ENCODE measurements at regions not wholly inside any gene's neighbourhood (a gene's known extent, or its start where the extent isn't known, plus 50 kb on each side); places are given as distances from the start of the nearest gene placed in this dataset.

- Mint-ChIP-seq H3K4me1 (no peaks in the 10 kb centered on the region), H3K36me3 (ENCODE audit: low read depth) (no peaks in the 10 kb centered on the region), H3K27ac (no peak overlapping the region), H3K4me3 (no peak overlapping the region), H3K27me3 (peaks cover 16% of the 10 kb centered on the region)
- H3K9me3 ChIP-seq (ENCODE audit: control insufficient read depth, low read length, poor library complexity, severe bottlenecking), result no peaks in the 10 kb centered on the region
- ATAC-seq (no peak), DNase-seq (no peak)
Measured at GRCh38 chr4:138826322-138826721, 189.3 kb upstream of the NOCT start.

DNA sequence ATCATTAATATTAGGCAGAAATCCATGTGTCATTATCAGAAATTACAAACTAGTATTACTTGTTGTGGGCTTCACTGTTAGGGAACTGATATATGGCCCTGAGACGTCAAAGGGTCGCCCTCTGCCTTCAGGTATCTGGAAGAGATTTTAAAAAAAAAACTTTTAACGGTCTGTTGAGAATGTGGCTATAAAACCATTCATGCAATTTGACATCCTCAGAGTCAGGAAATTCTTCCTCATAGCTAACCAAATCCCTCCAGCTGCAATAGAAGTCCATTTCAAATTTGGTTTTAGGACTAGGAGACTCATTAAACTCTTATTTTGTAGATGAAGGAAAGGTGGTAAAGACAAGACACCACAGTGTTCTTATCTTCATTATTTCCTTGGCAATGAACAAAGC is 194.2 kb upstream of the NOCT start:
- ATAC-seq (no peak), DNase-seq (no peak)
- Mint-ChIP-seq H3K4me1 (no peaks in the 10 kb centered on the region), H3K27me3 (peaks cover 14% of the 10 kb centered on the region), H3K27ac (no peak overlapping the region), H3K4me3 (no peak overlapping the region), H3K36me3 (ENCODE audit: low read depth) (no peaks in the 10 kb centered on the region)
- H3K9me3 ChIP-seq (ENCODE audit: control insufficient read depth, low read length, poor library complexity, severe bottlenecking), result no peaks in the 10 kb centered on the region

- no peaks in the 10 kb centered on the region for H3K4me1 Mint-ChIP-seq
- DNase-seq (no peak), ATAC-seq (no peak)
- no peaks in the 10 kb centered on the region for H3K9me3 ChIP-seq (ENCODE audit: control insufficient read depth, low read length, poor library complexity, severe bottlenecking)
- no peak overlapping the region for H3K4me3 Mint-ChIP-seq
- H3K27me3 Mint-ChIP-seq, result peaks cover 15% of the 10 kb centered on the region
- no peak overlapping the region for H3K27ac Mint-ChIP-seq
- no peaks in the 10 kb centered on the region for H3K36me3 Mint-ChIP-seq (ENCODE audit: low read depth)
Measured at GRCh38 chr4:138816875-138817274, 198.7 kb upstream of the NOCT start.

GRCh38 chr4:138815811-138816210 is 199.8 kb upstream of the NOCT start:
- H3K27ac Mint-ChIP-seq, result no peak overlapping the region
- DNase-seq (no peak), ATAC-seq (no peak)
- no peaks in the 10 kb centered on the region for H3K36me3 Mint-ChIP-seq (ENCODE audit: low read depth)
- no peaks in the 10 kb centered on the region for H3K4me1 Mint-ChIP-seq
- H3K9me3 ChIP-seq (ENCODE audit: control insufficient read depth, low read length, poor library complexity, severe bottlenecking), result no peaks in the 10 kb centered on the region
- no peak overlapping the region for H3K4me3 Mint-ChIP-seq
- H3K27me3 Mint-ChIP-seq, result peaks cover 15% of the 10 kb centered on the region

- DNase-seq, result no peak
- H3K9me3 ChIP-seq (ENCODE audit: control insufficient read depth, low read length, poor library complexity, severe bottlenecking), result no peaks in the 10 kb centered on the region
- Mint-ChIP-seq H3K36me3 (ENCODE audit: low read depth) (no peaks in the 10 kb centered on the region), H3K27ac (no peak overlapping the region), H3K27me3 (peaks cover 50% of the 10 kb centered on the region), H3K4me3 (no peak overlapping the region), H3K4me1 (no peaks in the 10 kb centered on the region)
- no peak for ATAC-seq
Measured at GRCh38 chr4:138805736-138806135, 209.8 kb upstream of the NOCT start.

GRCh38 chr4:138804711-138805110 is 210.9 kb upstream of the NOCT start:
- H3K27ac Mint-ChIP-seq, result no peak overlapping the region
- no peak for DNase-seq
- peaks cover 60% of the 10 kb centered on the region for H3K27me3 Mint-ChIP-seq
- no peaks in the 10 kb centered on the region for H3K36me3 Mint-ChIP-seq (ENCODE audit: low read depth)
- no peak overlapping the region for H3K4me3 Mint-ChIP-seq
- no peak for ATAC-seq
- no peaks in the 10 kb centered on the region for H3K9me3 ChIP-seq (ENCODE audit: control insufficient read depth, low read length, poor library complexity, severe bottlenecking)
- no peaks in the 10 kb centered on the region for H3K4me1 Mint-ChIP-seq

GRCh38 chr4:138803051-138803450 is 212.5 kb upstream of the NOCT start:
- H3K27me3 Mint-ChIP-seq, result peaks cover 66% of the 10 kb centered on the region

DNA sequence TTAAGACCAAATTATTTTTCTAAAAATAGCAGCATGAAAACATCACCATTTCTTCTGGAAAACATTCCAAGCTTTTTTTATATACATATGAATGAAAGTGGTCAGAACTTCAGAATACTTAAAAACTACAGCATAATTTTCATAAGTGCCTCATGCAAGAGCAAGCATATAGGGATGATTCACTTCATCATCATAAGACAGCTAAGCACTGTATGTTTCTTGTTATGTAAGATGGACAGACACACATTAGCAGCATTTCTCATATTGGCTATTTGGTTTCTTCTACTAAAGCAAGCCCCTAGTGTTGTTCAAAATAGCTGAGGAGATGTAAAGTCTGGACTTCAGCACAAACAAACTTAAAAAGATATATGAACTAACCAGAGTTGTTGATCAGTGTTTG is 213.1 kb upstream of the NOCT start:
- H3K9me3 ChIP-seq (ENCODE audit: control insufficient read depth, low read length, poor library complexity, severe bottlenecking), result no peaks in the 10 kb centered on the region
- no peak overlapping the region for H3K27ac Mint-ChIP-seq
- H3K36me3 Mint-ChIP-seq (ENCODE audit: low read depth), result no peaks in the 10 kb centered on the region
- DNase-seq (no peak), ATAC-seq (no peak)
- H3K4me3 Mint-ChIP-seq, result no peak overlapping the region
- peaks cover 70% of the 10 kb centered on the region for H3K27me3 Mint-ChIP-seq
- H3K4me1 Mint-ChIP-seq, result no peaks in the 10 kb centered on the region

More at GRCh38 chr4:138803051-138803450, 212.5 kb upstream of the NOCT start:
- Mint-ChIP-seq H3K36me3 (ENCODE audit: low read depth) (no peaks in the 10 kb centered on the region), H3K27ac (no peak overlapping the region), H3K4me1 (no peaks in the 10 kb centered on the region), H3K4me3 (no peak overlapping the region)
- H3K9me3 ChIP-seq (ENCODE audit: control insufficient read depth, low read length, poor library complexity, severe bottlenecking), result no peaks in the 10 kb centered on the region
- DNase-seq, result no peak
- ATAC-seq, result no peak

GRCh38 chr4:138800421-138800820 is 215.2 kb upstream of the NOCT start:
- Mint-ChIP-seq H3K27me3 (peaks cover 56% of the 10 kb centered on the region), H3K4me1 (no peaks in the 10 kb centered on the region), H3K4me3 (no peak overlapping the region), H3K36me3 (ENCODE audit: low read depth) (no peaks in the 10 kb centered on the region), H3K27ac (no peak overlapping the region)
- no peaks in the 10 kb centered on the region for H3K9me3 ChIP-seq (ENCODE audit: control insufficient read depth, low read length, poor library complexity, severe bottlenecking)
- DNase-seq (no peak), ATAC-seq (no peak)

- no peak overlapping the region for H3K27ac Mint-ChIP-seq
- DNase-seq (no peak), ATAC-seq (no peak)
- H3K9me3 ChIP-seq (ENCODE audit: control insufficient read depth, low read length, poor library complexity, severe bottlenecking), result no peaks in the 10 kb centered on the region
- H3K27me3 Mint-ChIP-seq, result peaks cover 40% of the 10 kb centered on the region
- H3K36me3 Mint-ChIP-seq (ENCODE audit: low read depth), result no peaks in the 10 kb centered on the region
- no peak overlapping the region for H3K4me3 Mint-ChIP-seq
- H3K4me1 Mint-ChIP-seq, result no peaks in the 10 kb centered on the region
Measured at GRCh38 chr4:138798404-138798803, 217.2 kb upstream of the NOCT start.

DNA sequence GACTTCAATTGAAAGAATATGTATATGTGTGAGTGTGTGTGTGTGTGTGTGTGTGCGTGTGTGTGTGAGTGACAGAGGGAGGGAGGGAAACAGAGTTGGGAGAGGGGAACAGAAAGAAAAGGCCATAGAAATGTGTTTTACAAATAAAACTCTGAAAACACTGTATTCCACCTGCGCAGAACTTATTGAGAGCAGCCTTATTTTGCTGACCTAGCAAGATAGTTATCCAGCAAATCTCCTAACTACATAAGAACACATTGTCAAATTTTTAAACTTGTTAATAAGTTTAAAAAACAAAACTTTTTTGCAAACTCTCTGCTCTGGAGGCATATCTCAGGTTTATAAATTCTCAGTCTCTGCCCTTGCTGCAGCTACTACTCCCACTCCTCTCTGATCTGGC is 217.9 kb upstream of the NOCT start:
- no peaks in the 10 kb centered on the region for H3K36me3 Mint-ChIP-seq (ENCODE audit: low read depth)
- H3K9me3 ChIP-seq (ENCODE audit: control insufficient read depth, low read length, poor library complexity, severe bottlenecking), result no peaks in the 10 kb centered on the region
- no peak overlapping the region for H3K27ac Mint-ChIP-seq
- no peaks in the 10 kb centered on the region for H3K4me1 Mint-ChIP-seq
- ATAC-seq (no peak), DNase-seq (no peak)
- no peak overlapping the region for H3K4me3 Mint-ChIP-seq
- peaks cover 36% of the 10 kb centered on the region for H3K27me3 Mint-ChIP-seq

DNA sequence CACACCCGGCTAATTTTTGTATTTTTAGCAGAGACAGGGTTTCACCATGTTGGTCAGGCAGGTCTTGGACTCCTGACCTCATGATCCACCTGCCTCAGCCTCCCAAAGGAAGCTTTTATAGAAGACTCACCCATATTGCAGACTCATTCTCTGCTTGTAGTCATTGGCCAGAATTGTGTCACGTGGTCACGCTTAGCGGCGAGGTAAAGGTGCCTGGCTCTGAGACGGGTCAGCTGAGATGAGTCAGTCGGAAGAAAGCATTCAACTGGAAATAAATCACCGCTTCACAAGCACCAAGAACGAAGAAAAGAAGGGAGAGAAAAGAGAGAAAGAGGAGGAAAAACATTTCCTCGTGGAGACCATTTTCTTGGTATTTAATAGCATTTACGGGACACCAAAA is 218.8 kb upstream of the NOCT start:
- no peak for DNase-seq
- Mint-ChIP-seq H3K27ac (no peak overlapping the region), H3K36me3 (ENCODE audit: low read depth) (no peaks in the 10 kb centered on the region), H3K27me3 (peaks cover 29% of the 10 kb centered on the region), H3K4me1 (no peaks in the 10 kb centered on the region), H3K4me3 (no peak overlapping the region)
- H3K9me3 ChIP-seq (ENCODE audit: control insufficient read depth, low read length, poor library complexity, severe bottlenecking), result no peaks in the 10 kb centered on the region
- no peak for ATAC-seq

DNA sequence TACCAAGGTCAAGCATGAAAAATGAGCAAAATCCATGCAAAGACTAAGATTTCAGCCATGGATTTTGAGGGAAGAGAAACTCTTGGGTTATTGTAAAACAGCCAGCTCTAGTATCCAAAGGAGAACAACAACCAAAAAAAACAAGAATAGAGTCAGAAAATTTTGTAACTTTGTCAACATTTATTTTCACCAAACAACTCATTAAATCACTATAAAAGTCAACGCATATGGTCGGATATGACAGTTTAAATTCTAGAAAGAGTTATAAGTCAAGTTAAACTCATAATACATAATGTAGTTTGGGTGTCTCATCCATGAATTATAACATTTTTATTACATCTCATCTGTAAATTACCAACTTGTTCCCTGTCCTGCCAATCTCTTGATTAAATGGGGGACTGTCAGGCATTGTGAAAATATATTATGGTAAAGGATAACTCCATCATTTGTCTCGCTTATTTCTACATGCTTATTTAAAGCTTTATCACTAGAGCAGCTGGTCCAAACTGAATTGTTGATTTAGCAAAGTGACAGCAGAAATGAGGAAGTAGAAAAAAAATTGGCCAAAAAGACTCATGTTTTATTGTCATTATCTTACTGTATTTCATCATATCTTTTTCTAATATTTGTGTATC is 224.8 kb upstream of the NOCT start:
- H3K27me3 Mint-ChIP-seq, result peaks cover 11% of the 10 kb centered on the region

DNA sequence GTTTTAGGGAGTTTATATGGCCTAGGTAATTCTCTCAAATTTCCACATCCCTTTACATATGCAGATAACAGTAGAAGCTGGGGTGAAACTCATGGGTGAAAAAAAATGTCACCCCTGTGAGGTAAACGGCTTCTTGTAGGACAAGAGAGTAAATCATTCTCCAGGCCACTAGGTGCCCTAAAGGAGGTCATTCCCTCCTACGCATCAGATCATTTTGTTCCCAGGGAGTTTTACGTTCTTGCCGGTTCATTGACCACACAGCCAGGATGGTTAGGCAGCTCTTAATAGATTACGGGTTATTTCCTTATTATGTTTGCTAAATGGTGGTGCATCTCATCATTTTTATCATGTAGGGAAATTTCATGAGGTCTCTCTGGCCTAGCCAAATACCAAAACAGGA is 225.8 kb upstream of the NOCT start:
- Mint-ChIP-seq H3K36me3 (ENCODE audit: low read depth) (no peaks in the 10 kb centered on the region), H3K27me3 (peaks cover 11% of the 10 kb centered on the region), H3K4me3 (no peak overlapping the region), H3K4me1 (no peaks in the 10 kb centered on the region), H3K27ac (no peak overlapping the region)
- H3K9me3 ChIP-seq (ENCODE audit: control insufficient read depth, low read length, poor library complexity, severe bottlenecking), result no peaks in the 10 kb centered on the region
- no peak for ATAC-seq
- DNase-seq, result no peak

More for the DNA sequence above, 224.8 kb upstream of the NOCT start:
- no peaks in the 10 kb centered on the region for H3K4me1 Mint-ChIP-seq
- no peak overlapping the region for H3K27ac Mint-ChIP-seq
- no peak overlapping the region for H3K4me3 Mint-ChIP-seq
- H3K36me3 Mint-ChIP-seq (ENCODE audit: low read depth), result no peaks in the 10 kb centered on the region
- H3K9me3 ChIP-seq (ENCODE audit: control insufficient read depth, low read length, poor library complexity, severe bottlenecking), result no peaks in the 10 kb centered on the region
- DNase-seq, result no peak
- no peak for ATAC-seq
